DOHH2 (cell line): ENCODE measurements at regions not wholly inside any gene's neighbourhood (a gene's known extent, or its start where the extent isn't known, plus 50 kb on each side); places are given as distances from the start of the nearest gene placed in this dataset.

ENCODE experiments used
- CTCF ChIP-seq: fragments of 200-600 bp; sonication (generic); IDR thresholded peaks from one replicate; pipeline ENCODE4 v1.5.1; 2014; ENCODE audit warnings: antibody characterized with exemption, mild to moderate bottlenecking, low read depth, low read length; ENCODE audit not compliant: poor library complexity, severe bottlenecking
- EZH2phosphoT487 ChIP-seq: fragments of 200-600 bp; sonication (generic); IDR thresholded peaks from 2 replicates; pipeline ENCODE4 v1.6.1; 2017; ENCODE audit warnings: borderline replicate concordance, mild to moderate bottlenecking, antibody characterized with exemption, low read length, moderate library complexity, mixed read lengths

- no peak for TF ChIP-seq CTCF
- TF ChIP-seq EZH2phosphoT487, result no peak
Observed at GRCh38 chr10:43760514-43760913, 111.8 kb upstream of the ZNF32 start.
